CMK (cell line): ENCODE measurements at regions not wholly inside any gene's neighbourhood (a gene's known extent, or its start where the extent isn't known, plus 50 kb on each side); places are given as distances from the start of the nearest gene placed in this dataset.

ENCODE experiments used
- DNase-seq: peaks from one replicate; pipeline ENCODE4 v3.0.0-alpha.2; 2010; ENCODE audit warnings: low read depth

DNA sequence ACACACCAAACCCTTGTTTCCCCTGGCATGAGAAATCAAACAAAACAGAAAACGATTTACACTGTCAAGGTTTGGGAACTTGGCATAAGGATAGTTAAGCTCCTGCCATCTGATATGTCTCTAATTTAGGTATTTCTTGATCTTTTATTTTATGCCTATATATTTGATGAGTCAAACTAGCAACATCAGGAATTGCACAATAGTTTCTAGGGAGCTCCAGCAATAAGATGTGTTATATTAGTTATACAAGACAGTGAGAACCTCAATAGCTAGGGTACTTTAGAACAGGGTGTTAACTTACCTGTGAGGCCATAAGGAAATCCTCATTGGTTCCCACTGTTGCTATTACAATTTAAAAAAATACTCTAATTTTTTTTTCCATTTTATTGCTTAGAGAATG lies 474.2 kb downstream of the GBA3 start:
- DNase-seq: no peak

DNA sequence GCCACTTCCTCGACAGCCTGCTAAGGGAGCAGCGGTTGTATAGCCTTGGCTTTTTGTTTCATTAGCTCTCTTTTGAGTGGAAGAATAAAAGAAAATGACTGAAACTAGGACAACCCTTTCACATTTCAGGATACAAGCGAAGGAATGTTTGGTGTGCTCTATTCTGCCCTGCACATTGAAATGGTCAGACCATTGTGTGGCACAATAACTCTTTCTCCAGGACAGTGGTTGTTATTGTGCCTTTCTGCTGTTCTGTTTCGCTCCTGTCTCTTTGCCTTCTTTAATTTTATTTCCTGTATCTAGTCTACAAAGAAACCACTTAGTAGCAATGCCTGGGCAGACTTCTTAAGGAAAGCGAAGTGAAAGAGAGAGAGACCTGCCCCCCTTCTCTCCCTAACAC lies 473.7 kb downstream of the GBA3 start:
- DNase-seq: no peak

DNA sequence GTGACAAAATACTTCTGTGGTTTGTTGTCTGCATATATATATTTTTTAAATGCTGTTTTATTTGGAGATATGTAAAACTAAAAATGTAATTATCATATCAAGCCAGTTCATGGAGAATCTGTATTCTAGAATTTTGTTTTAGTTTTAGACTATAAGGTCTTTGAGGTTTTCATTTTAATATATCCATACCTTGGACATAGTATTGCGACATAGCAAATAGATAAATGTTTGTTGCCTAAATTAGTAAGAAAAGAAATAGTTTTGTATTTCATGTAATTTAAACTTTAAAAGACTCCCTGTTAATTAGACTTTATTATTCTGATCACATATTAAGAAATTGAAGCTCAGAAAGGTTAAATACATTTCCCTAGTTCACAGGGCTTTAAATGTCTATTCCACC lies 472.9 kb downstream of the GBA3 start:
- no peak for DNase-seq

DNA sequence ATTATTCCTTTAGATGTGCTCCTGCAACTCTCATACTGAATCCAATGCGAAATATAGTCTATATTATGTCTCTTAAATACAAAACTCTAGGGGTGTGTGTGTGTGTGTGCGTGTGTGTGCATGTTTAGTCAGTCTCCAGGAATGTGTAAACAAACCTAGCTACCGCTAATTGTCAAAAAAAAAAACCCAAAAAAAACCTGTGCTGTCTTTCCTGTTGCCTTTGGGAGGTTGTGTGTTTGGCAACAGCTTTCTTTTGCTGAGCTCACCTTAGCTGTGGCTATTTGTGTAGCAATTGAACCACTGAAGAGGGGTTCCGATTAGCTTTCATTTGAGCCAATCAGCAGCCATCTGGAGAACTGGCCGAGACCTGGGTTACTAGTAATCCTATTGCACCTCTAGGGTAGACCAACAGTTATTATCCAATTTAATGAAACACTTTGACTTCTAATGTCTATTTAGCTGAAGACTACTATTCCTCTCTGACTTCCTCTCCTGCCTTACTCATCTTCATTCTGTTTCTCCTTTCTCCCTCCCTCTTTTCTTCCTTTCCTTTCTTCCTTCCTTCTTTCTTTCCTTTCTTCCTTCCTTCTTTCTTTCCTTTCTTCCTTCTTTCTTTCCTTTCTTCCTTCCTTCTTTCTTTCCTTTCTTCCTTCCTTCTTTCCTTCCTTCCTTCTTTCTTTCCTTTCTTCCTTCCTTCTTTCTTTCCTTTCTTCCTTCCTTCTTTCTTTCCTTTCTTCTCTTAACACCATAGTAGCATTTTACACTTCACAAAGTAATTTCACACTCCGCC lies 471.1 kb downstream of the GBA3 start:
- no peak for DNase-seq

DNA sequence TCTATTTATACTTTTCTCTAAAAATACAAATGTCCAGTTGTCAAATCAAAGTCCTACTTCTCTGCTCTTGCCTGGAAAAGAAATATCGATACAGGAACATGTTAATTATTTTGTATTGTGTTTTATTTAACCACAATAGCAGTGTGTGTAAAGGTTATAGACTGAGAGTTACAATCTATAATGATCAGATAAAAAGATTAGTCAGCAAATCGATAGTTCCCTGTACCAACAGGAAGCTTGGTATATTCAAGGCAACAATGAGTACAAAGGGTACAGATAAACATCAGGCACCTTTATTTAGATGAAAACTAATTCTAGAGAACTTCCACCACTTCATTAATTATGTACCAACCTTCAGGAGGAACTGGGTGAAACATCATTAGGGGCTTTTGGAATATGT lies 469.5 kb downstream of the GBA3 start:
- DNase-seq: no peak

DNA sequence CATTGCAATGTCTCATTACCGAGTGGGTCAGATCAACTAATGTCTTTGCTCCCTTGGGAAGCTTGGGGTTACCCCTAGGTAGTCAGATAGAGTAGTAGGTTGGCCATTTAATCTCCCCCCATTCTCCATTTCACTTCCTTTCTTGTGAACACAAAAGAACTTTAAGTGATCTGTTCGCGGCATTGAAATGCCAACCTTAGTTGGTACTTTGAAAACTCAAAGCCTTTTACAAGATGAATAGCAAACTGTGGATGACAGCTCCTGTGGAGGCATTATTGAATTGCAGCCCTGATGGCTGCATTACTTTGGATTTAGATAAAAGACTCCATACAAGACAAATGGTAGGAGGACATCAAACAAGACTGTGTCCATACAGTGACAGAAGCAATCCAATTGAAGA lies 469.1 kb downstream of the GBA3 start:
- DNase-seq: no peak

DNA sequence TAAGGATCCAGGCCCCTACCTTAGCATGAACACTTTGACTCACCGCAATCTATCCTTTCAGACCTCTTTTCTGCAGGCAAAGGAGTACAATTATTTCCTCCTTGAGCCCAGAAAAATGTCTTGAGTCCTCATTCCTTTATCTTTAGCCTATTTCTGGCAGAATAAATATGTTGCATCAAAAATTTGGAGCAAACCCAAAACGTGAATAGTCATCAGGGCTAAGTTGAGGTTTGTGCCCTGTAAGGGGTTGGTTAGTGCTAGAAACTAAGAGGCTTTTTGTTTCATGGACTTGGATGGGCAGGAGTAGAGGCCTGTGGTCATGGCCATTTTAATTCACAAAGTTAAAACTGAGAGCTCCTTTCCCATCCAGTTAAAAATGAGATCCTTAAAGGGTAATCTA lies 460.3 kb downstream of the GBA3 start:
- no peak for DNase-seq

DNA sequence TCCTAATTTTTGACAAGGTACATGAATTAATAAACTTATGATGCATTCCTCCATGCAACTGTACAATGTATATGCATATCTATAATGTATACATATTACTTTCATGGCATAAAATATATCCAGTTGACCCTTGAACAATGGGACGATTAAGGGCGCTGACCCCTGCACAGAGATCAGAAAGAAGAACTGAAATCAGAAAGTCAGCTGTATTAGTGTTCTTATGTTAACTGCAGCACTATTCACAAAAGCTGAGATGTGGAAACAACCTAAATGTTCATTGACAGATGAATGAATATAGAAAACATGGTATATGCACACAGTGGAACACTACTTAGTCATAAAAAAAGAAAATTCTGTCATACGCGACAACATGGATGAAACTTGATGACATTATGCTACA lies 457.1 kb downstream of the GBA3 start:
- no peak for DNase-seq

DNA sequence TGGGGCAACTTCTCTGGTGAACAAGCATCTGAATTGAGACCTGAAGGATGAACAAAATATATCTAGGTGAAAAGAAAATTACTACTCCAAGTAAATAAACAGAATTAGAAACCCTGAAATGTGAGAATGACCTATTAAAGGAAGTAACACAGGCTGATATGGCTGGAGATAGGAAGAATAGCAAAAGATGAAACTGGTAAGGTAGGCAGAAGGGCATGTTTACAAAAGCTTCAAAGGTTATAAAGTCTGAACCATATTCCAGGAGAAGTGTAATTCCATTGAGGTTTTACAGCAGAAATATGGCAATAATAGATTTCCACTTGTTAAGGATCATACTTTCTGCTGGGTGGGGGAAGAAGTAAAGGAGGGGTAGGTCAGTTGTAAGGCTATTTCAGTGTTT lies 452.0 kb downstream of the GBA3 start:
- DNase-seq: no peak

DNA sequence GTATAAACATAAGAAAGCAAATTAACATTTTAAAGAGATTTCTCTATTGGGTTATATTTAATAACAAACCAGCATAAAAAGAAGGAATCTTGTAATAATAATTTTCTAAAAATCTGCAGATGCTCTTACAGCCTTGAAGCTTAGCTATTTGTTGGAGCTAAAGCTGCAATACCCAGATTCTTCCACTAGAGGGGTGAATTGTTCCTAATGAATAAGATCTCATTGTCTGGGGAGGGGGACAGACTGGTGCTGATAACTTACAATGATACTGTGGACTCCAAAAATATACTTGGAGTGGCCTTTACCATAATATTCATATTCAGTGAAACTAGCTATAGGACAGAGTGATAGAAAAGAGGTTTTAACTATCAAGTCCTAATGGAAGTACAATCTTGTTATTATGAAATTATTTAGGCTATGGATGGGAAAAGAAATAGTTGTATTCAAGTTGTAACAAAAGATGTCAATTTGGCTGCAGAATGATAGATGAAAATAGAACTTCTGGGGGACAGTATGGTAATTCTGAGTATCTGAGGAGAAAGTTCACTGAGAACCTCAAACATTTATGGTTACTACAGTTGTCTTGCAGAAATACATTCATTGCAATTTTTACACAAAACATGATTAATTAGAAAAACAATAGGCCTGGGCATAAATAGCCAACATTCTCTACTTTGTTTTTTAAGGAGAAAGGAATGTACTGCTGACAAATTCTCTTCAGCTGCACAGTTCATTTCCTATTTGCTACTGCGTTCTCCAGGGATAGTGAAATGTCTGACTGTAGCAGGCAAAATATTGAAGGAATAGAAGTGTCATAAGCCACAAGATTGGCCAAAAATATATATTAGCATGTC lies 443.3 kb downstream of the GBA3 start:
- DNase-seq: peak; percentile 54

DNA sequence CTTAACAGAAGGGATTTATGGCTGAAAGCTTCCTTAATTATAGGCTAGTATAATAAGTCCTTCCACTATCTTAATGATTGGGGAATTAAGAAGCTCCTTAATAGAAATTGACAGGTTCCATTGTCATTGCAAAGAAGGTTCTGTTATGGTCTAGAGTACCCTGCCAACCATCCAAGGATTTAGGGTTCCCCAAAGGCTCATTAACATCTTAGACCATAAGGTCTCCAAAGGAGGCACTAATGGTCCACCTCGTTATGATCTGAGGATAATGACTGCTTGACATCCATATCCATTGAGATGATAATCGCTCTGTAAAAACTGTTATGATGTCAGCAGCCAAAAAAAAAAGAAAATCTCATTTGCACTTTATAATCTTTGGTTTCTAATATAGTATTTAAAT lies 441.6 kb downstream of the GBA3 start:
- no peak for DNase-seq

DNA sequence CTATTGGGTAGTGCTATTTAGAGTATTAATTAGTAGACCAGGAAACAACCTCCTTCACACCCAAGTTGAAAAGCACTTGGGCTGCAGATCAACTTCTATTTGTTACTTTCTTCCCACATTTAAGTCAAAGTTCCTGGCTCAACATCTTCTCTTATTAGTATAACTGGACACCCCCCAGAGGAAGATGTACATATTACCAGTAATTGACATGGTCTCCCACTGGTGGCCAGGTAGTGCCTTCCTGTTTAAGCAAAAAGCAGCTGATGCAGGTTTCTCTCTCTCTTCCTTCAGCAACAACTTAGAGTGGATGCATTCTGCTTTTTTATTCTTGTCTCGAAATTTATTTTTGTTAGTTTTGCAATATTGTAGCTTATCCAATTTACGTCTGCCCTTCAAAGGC lies 438.1 kb downstream of the GBA3 start:
- no peak for DNase-seq

DNA sequence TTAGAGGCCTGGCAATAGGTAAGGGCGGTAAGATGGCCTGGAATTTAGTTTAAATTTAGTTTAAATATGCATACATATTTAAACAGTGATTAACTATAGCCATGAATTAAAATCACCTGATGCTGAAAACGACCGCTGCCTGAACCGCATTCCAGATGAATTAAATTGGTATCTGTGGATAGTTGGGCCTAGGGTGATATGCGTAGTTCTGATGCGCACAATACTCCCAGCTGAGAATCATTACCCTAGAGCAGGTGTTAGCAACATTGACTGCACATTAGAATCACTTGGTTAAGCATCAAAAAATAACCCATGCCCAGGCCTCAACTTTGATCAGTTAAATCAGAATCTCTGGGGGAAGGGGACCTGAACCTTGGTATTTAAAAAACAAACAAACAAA lies 432.4 kb downstream of the GBA3 start:
- DNase-seq: no peak

DNA sequence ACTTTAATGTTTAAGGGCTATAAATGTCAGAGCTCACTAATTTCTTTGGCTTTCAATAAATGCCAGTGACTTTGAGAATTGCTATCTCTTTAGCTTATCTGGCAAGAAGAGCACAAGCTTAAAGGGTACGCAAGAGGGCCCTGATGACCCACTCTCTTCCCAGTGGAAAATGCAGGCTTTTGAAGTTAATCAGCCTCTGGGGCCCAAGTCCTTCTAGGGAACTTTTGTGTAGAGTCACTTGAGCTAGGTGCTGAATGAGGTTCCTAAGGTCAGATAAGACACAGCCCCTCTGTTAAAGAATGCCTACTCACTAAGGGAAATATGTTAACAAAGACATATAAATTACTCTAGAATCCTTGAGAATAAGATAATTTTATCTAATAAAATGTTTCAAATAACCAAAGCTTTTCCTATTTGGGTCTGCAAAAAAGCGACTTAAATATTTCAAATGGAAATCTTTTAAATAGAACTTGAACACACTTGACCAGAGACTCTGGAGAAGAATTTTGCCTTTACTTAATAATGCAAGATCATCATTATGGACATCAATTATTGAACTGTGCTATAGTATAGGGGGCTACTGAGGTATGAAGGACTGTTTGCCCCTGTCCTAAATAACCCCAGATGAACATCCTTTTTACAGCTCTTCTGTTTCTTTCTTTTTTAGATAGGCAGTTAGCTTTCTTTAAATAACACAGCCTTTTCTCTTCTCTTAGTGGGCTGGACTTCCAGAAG lies 430.1 kb downstream of the GBA3 start:
- no peak for DNase-seq

DNA sequence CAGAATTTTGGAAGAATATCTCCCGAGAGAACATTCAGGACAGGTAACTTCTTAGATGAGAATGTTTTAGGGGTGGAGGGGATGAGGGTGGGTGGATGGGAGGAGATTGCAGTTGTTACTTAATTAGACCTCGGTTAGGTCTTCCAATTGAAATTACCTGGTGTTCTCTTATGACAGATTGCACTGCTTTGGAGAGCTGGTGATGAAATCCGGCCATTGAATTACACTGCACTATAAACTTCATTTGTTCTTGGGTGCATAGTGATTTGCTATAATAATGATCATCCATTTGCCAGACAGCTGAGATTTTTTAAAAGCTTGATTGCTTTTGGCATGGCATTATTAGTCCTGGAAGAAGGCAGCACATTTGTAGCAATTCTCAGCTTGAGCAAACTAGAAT lies 427.6 kb downstream of the GBA3 start:
- DNase-seq: no peak

DNA sequence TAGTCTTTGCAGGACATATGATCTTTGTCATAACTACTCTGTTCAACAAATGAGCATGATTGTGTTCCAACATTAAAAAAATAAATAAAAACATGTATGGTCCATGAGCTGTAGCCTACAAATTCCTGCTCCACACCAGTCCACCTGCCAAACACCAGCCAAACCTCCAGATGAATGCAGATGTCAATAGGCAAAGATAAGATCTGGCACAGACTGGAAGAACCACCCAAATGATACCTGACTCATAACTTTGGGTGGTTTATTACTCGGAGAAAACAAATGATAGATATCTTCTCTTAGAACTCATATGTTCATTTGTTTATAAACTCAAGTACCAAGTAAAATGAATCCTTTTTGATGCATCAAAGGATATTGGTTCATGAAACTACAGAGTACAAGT lies 425.1 kb downstream of the GBA3 start:
- DNase-seq: no peak

DNA sequence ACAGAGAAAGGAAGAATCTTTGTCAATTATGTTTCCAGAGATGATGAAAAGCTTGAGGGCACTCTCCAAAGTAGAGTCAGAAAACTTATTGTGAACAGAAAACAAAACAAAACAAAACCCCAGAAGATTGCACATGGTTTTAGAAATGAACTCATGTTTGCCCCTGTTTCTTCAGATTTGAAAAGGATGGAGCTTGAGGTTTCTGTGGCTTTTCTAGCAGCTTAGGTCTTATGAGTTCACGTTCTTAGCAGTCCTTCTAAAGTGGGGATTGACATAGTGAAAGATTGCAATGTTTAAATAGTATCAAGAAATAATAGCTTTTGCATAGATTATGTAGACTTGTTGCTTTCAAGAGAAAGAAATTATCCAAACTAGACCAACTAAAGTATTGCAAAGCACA lies 421.8 kb downstream of the GBA3 start:
- no peak for DNase-seq

DNA sequence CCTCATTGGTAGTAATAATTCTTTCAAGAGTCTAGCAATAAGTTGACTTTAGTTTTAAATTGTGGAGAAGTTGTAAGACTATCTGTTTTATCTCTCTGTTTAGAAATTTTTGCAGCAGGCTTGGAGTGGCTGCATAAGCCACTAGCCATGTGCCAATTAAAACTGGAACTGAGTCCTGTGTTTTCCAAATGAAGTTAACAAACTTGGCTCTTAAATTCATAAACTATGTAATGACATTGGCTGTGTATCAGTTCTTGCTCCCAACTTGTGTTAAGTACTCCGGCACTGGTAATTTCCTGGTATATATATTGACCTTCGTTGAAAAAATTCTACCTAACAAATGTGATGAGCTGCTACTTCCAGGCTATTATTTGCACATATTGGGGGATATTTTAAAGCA lies 420.4 kb downstream of the GBA3 start:
- no peak for DNase-seq

DNA sequence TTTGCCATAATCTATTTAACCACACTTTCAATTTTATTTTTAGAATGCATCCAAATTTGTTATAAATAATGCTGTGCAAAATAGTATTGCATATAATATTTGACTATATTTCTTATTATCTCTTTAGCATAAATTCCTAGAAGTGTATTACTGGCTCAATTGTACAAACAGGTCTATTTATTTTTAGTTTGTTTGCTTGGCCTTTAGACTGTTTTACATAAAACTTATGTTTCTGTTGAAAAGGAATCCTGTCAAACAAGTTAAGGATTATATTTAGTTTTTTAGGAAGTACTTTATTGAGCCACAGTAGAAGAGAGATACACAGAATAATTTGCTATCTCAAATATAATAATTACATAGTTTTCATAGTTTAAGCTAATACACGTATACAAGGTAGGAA lies 413.8 kb downstream of the GBA3 start:
- DNase-seq: no peak

DNA sequence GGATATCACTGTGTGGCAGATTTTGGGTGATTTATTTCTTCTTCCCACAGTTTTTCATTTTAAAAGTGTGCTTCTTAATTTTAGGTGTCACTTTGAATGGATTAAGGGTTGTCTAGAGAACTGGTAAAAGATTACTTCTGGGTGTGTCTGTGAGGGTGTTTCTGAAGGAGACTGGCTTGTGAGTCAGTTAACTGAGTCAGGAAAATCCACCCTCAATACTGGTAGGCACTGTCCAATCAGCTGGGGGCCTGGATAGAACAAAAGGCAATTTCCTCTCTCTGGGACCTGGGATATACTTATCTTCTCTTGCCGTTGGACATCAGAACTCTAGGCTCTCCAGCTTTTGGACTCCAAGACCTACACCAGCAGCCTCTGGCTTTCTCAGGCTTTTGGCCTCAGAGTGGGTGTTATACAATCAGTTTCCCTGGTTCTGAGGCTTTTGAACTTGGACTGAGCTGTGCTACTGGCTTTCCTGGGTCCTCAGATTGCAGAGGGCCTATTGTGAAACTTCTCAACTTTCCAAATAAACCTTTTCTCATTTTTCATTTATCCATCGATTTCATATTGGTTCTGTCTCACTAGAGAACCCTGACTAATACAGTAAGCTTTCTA lies 413.1 kb downstream of the GBA3 start:
- DNase-seq: no peak

DNA sequence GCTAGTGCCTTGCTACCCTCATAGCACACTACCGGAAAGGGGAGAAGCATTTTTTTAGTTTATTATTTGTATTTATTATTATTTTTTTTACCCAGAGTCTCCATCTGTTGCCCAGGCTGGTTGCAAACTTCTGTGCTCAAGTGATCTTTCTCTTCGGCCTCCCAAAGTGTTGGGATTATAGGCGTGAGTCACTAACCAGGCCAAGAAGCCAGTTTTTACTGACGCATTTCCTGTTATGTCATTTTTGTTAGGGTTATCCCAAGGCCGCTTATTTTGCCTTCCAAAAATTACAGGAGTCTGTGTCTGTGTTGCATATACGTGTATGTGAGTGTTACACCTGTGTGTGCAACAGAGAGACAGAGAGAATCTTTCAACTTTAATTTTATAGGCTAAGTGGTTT lies 404.5 kb downstream of the GBA3 start:
- DNase-seq: no peak

DNA sequence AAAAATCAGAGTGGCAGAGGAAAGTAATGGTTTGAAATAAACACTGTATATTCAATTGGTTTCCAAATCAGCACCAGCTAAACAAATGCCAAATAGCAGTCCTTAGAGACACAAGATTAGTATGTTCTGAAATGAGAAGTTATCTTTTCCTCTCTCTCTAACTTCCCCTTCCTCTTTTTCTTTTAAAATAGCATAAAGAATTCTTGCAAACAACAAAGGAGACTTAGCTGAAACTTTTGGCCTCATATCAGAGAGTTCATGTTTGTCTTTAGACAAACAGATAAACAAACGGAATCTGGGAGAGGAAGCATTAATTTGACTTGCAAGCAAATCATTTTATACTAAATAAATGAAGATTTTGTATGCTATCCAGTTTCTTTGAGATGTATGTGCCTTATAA lies 399.0 kb downstream of the GBA3 start:
- no peak for DNase-seq

DNA sequence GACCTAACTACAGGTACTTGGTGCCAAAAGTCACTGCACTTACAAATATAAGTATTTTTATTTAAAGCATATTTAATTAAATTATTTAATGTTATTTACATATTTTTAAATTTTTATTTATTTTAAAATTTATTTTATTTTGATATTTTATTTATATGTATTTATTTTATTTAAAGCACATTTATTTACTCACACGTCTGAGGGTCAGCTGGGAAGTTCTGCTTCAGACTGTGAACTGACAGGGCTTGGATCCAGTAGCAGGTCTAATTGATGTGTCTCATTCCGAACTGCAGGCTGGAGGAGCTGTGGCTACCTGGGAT lies 392.5 kb downstream of the GBA3 start:
- DNase-seq: no peak
